ENCODE measurements at regions not wholly inside any gene's neighbourhood (a gene's known extent, or its start where the extent isn't known, plus 50 kb on each side); places are given as distances from the start of the nearest gene placed in this dataset.

DNA sequence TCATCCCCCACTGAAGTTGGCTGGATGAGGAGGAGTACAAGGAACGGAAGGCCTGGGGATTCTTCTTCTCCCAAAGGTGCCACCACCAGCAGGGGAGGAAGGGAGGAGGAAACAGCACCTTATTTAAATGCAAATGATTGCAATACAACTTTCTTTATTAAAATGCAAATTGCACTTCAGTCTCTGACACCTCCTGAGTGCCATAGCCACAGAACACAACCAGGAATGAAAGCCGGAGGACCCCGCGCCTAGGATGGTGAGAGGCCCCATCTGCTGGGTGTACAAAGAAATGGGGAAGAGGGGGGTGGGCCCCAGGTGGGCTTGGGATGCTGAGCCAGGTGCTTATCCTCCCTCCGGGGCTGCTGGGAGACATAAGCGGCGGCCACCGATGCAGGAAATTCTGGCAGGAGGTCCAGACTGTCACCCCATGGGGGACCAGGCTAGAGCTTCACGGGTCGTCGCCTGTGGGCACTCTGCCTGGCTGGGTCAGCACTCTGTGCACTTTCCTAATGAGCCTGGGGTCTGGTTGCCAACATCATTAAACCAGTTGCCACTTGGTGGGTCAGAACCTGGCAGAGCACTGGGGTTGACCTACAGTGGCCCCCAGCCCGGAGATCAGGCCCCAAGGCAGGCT lies 154.2 kb upstream of the MLN start:
- no TSS peak for BruUV-seq (replicated peaks)
- no peak overlapping the region for H3K9ac ChIP-seq (ENCODE audit: control insufficient read depth, insufficient read depth, low read length)
- no peaks in the 10 kb centered on the region for H3K4me1 ChIP-seq (ENCODE audit: control insufficient read depth, insufficient read depth, low read length)
- no peaks in the 10 kb centered on the region for H3K36me3 ChIP-seq (ENCODE audit: control insufficient read depth in 2 of 2, insufficient read depth in 2 of 2, low read length in 1 of 2)
- no peak overlapping the region for H3K4me3 ChIP-seq
- H2AFZ ChIP-seq (ENCODE audit: control insufficient read depth, low read depth, low read length): no peak overlapping the region
- no peak overlapping the region for H3K4me2 ChIP-seq (ENCODE audit: control insufficient read depth, insufficient read depth)
- peaks cover 0 to 1% of the 10 kb centered on the region in 2 experiments; a peak in 2 of 4 replicates for H3K27me3 ChIP-seq (replicated peaks in 1 of 2; ENCODE audit: control insufficient read depth in 2 of 2, insufficient read depth in 2 of 2, low read length in 1 of 2)
- ChIA-PET RAD21 (ENCODE audit: unreplicated experiment) (no interaction called here), SMC1A (ENCODE audit: uncharacterized antibody, unreplicated experiment) (no interaction called here), POLR2A (no interaction called here), CTCF (no interaction called here)
- H3K79me2 ChIP-seq (ENCODE audit: control insufficient read depth, insufficient read depth, low read length): no peaks in the 10 kb centered on the region
- H3K9me3 ChIP-seq (replicated peaks; ENCODE audit: control insufficient read depth, insufficient read depth, low read length): no peaks in the 10 kb centered on the region
- WGBS (ENCODE audit: insufficient coverage, insufficient replicate concordance, low lambda C conversion rate, missing lambda C conversion rate): 44% methylated on average over 12 of the region's 12 CpGs
- DNase-seq (ENCODE audit: low read depth, low spot score) (no peak), FAIRE-seq (no peak), ATAC-seq (no peak)
- in situ Hi-C loops (cut with MboI) (no loop called here), intact Hi-C loops (cut with micrococcal nuclease; ENCODE audit: unreplicated experiment) (no loop called here)
- H4K20me1 ChIP-seq (ENCODE audit: control insufficient read depth, insufficient read depth): no peaks in the 10 kb centered on the region; the same call in 1 of the 2 replicates
- no peak overlapping the region for H3K27ac ChIP-seq (ENCODE audit: control insufficient read depth, insufficient read depth)
- TF ChIP-seq NBN (IDR thresholded peaks at IDR 0.05): no peak
- TF ChIP-seq SMC3 (IDR thresholded peaks at IDR 0.05; ENCODE audit: borderline replicate concordance, low read length): no peak
- TF ChIP-seq, protein P1, sequence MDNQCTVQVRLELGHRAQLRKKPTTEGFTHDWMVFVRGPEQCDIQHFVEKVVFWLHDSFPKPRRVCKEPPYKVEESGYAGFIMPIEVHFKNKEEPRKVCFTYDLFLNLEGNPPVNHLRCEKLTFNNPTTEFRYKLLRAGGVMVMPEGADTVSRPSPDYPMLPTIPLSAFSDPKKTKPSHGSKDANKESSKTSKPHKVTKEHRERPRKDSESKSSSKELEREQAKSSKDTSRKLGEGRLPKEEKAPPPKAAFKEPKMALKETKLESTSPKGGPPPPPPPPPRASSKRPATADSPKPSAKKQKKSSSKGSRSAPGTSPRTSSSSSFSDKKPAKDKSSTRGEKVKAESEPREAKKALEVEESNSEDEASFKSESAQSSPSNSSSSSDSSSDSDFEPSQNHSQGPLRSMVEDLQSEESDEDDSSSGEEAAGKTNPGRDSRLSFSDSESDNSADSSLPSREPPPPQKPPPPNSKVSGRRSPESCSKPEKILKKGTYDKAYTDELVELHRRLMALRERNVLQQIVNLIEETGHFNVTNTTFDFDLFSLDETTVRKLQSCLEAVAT (IDR thresholded peaks at IDR 0.05): no peak
- TF ChIP-seq, protein P2, sequence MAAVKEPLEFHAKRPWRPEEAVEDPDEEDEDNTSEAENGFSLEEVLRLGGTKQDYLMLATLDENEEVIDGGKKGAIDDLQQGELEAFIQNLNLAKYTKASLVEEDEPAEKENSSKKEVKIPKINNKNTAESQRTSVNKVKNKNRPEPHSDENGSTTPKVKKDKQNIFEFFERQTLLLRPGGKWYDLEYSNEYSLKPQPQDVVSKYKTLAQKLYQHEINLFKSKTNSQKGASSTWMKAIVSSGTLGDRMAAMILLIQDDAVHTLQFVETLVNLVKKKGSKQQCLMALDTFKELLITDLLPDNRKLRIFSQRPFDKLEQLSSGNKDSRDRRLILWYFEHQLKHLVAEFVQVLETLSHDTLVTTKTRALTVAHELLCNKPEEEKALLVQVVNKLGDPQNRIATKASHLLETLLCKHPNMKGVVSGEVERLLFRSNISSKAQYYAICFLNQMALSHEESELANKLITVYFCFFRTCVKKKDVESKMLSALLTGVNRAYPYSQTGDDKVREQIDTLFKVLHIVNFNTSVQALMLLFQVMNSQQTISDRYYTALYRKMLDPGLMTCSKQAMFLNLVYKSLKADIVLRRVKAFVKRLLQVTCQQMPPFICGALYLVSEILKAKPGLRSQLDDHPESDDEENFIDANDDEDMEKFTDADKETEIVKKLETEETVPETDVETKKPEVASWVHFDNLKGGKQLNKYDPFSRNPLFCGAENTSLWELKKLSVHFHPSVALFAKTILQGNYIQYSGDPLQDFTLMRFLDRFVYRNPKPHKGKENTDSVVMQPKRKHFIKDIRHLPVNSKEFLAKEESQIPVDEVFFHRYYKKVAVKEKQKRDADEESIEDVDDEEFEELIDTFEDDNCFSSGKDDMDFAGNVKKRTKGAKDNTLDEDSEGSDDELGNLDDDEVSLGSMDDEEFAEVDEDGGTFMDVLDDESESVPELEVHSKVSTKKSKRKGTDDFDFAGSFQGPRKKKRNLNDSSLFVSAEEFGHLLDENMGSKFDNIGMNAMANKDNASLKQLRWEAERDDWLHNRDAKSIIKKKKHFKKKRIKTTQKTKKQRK (IDR thresholded peaks at IDR 0.05; ENCODE audit: low read depth, low read length): no peak
- no peak for TF ChIP-seq CHD4 (IDR thresholded peaks at IDR 0.05)
- TF ChIP-seq, protein P3, sequence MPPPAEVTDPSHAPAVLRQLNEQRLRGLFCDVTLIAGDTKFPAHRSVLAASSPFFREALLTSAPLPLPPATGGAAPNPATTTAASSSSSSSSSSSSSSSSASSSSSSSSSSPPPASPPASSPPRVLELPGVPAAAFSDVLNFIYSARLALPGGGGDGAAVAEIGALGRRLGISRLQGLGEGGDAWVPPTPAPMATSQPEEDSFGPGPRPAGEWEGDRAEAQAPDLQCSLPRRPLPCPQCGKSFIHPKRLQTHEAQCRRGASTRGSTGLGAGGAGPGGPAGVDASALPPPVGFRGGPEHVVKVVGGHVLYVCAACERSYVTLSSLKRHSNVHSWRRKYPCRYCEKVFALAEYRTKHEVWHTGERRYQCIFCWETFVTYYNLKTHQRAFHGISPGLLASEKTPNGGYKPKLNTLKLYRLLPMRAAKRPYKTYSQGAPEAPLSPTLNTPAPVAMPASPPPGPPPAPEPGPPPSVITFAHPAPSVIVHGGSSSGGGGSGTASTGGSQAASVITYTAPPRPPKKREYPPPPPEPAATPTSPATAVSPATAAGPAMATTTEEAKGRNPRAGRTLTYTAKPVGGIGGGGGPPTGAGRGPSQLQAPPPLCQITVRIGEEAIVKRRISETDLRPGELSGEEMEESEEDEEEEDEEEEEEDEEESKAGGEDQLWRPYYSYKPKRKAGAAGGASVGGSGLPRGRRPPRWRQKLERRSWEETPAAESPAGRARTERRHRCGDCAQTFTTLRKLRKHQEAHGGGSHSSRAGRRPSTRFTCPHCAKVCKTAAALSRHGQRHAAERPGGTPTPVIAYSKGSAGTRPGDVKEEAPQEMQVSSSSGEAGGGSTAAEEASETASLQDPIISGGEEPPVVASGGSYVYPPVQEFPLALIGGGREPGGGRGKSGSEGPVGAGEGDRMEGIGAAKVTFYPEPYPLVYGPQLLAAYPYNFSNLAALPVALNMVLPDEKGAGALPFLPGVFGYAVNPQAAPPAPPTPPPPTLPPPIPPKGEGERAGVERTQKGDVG (CRISPR knock-in tag; IDR thresholded peaks at IDR 0.05): no peak
- TF ChIP-seq HDAC2 (IDR thresholded peaks at IDR 0.05): no peak
- TF ChIP-seq TBL1XR1 (IDR thresholded peaks at IDR 0.05; ENCODE audit: low read depth, low read length): no peak
- TF ChIP-seq, protein P4, sequence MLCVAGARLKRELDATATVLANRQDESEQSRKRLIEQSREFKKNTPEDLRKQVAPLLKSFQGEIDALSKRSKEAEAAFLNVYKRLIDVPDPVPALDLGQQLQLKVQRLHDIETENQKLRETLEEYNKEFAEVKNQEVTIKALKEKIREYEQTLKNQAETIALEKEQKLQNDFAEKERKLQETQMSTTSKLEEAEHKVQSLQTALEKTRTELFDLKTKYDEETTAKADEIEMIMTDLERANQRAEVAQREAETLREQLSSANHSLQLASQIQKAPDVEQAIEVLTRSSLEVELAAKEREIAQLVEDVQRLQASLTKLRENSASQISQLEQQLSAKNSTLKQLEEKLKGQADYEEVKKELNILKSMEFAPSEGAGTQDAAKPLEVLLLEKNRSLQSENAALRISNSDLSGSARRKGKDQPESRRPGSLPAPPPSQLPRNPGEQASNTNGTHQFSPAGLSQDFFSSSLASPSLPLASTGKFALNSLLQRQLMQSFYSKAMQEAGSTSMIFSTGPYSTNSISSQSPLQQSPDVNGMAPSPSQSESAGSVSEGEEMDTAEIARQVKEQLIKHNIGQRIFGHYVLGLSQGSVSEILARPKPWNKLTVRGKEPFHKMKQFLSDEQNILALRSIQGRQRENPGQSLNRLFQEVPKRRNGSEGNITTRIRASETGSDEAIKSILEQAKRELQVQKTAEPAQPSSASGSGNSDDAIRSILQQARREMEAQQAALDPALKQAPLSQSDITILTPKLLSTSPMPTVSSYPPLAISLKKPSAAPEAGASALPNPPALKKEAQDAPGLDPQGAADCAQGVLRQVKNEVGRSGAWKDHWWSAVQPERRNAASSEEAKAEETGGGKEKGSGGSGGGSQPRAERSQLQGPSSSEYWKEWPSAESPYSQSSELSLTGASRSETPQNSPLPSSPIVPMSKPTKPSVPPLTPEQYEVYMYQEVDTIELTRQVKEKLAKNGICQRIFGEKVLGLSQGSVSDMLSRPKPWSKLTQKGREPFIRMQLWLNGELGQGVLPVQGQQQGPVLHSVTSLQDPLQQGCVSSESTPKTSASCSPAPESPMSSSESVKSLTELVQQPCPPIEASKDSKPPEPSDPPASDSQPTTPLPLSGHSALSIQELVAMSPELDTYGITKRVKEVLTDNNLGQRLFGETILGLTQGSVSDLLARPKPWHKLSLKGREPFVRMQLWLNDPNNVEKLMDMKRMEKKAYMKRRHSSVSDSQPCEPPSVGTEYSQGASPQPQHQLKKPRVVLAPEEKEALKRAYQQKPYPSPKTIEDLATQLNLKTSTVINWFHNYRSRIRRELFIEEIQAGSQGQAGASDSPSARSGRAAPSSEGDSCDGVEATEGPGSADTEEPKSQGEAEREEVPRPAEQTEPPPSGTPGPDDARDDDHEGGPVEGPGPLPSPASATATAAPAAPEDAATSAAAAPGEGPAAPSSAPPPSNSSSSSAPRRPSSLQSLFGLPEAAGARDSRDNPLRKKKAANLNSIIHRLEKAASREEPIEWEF (IDR thresholded peaks at IDR 0.05; ENCODE audit: insufficient replicate concordance, low read depth, low read length): no peak
